ENCODE measurements at regions not wholly inside any gene's neighbourhood (a gene's known extent, or its start where the extent isn't known, plus 50 kb on each side); places are given as distances from the start of the nearest gene placed in this dataset.
"Not testable (repeated sequence)": the region's sequence is repeated elsewhere in the genome, so short reads cannot be mapped to it uniquely, and the experiment has no call there.

- 71% methylated on average over 3 of the region's 3 CpGs for WGBS
- Histone ChIP-seq H3K27ac (ENCODE audit: low read depth) (no peak overlapping the region), H3K36me3 (ENCODE audit: insufficient read depth) (no peaks in the 10 kb centered on the region), H3K4me3 (ENCODE audit: low read depth, low read length) (no peak overlapping the region), H3K4me1 (ENCODE audit: insufficient read depth) (no peaks in the 10 kb centered on the region)
- no peak for DNase-seq (ENCODE audit: extremely low spot score)
Observed at GRCh38 chr2:8342407-8342806, 339.4 kb upstream of the ID2 start.

- Histone ChIP-seq H3K4me1 (ENCODE audit: insufficient read depth) (no peaks in the 10 kb centered on the region), H3K4me3 (ENCODE audit: low read depth, low read length) (no peak overlapping the region), H3K27ac (ENCODE audit: low read depth) (no peak overlapping the region), H3K36me3 (ENCODE audit: insufficient read depth) (no peaks in the 10 kb centered on the region)
- WGBS = 93% methylated on average over 2 of the region's 2 CpGs
- no peak for DNase-seq (ENCODE audit: extremely low spot score)
Observed at GRCh38 chr2:8343031-8343430, 338.8 kb upstream of the ID2 start.

- no peaks in the 10 kb centered on the region for H3K4me1 ChIP-seq (ENCODE audit: insufficient read depth)
- no peak for DNase-seq (ENCODE audit: extremely low spot score)
- H3K4me3 ChIP-seq (ENCODE audit: low read depth, low read length) = no peak overlapping the region
- H3K36me3 ChIP-seq (ENCODE audit: insufficient read depth) = no peaks in the 10 kb centered on the region
- WGBS = 93% methylated on average over 10 of the region's 10 CpGs
- H3K27ac ChIP-seq (ENCODE audit: low read depth) = no peak overlapping the region
Observed at GRCh38 chr2:8344144-8345097, 337.4 kb upstream of the ID2 start.

GRCh38 chr2:8345200-8345599 lies 336.7 kb upstream of the ID2 start:
- DNase-seq (ENCODE audit: extremely low spot score) = no peak

GRCh38 chr2:8346208-8346607 lies 335.6 kb upstream of the ID2 start:
- no peaks in the 10 kb centered on the region for H3K36me3 ChIP-seq (ENCODE audit: insufficient read depth)
- H3K4me1 ChIP-seq (ENCODE audit: insufficient read depth) = no peaks in the 10 kb centered on the region
- DNase-seq (ENCODE audit: extremely low spot score) = no peak
- WGBS = 79% methylated on average over 7 of the region's 7 CpGs
- H3K27ac ChIP-seq (ENCODE audit: low read depth) = no peak overlapping the region
- H3K4me3 ChIP-seq (ENCODE audit: low read depth, low read length) = no peak overlapping the region

More at GRCh38 chr2:8345200-8345599, 336.7 kb upstream of the ID2 start:
- no peaks in the 10 kb centered on the region for H3K4me1 ChIP-seq (ENCODE audit: insufficient read depth)
- no peak overlapping the region for H3K4me3 ChIP-seq (ENCODE audit: low read depth, low read length)
- H3K27ac ChIP-seq (ENCODE audit: low read depth) = no peak overlapping the region
- WGBS = 95% methylated on average over 5 of the region's 5 CpGs
- H3K36me3 ChIP-seq (ENCODE audit: insufficient read depth) = no peaks in the 10 kb centered on the region

GRCh38 chr2:8346706-8347430 lies 335.0 kb upstream of the ID2 start:
- Histone ChIP-seq H3K4me1 (ENCODE audit: insufficient read depth) (no peaks in the 10 kb centered on the region), H3K27ac (ENCODE audit: low read depth) (no peak overlapping the region), H3K36me3 (ENCODE audit: insufficient read depth) (no peaks in the 10 kb centered on the region), H3K4me3 (ENCODE audit: low read depth, low read length) (no peak overlapping the region)
- 94% methylated on average over 5 of the region's 5 CpGs for WGBS
- no peak for DNase-seq (ENCODE audit: extremely low spot score)

GRCh38 chr2:8348911-8349310 lies 332.9 kb upstream of the ID2 start:
- not testable (repeated sequence) for H3K27ac ChIP-seq (ENCODE audit: low read depth); DNase-seq (ENCODE audit: extremely low spot score); H3K4me3 ChIP-seq (ENCODE audit: low read depth, low read length); H3K36me3 ChIP-seq (ENCODE audit: insufficient read depth); H3K4me1 ChIP-seq (ENCODE audit: insufficient read depth)
- WGBS = 88% methylated on average over 4 of the region's 4 CpGs

GRCh38 chr2:8352296-8352695 lies 329.6 kb upstream of the ID2 start:
- Histone ChIP-seq H3K4me3 (ENCODE audit: low read depth, low read length) (no peak overlapping the region), H3K36me3 (ENCODE audit: insufficient read depth) (no peaks in the 10 kb centered on the region), H3K27ac (ENCODE audit: low read depth) (no peak overlapping the region), H3K4me1 (ENCODE audit: insufficient read depth) (no peaks in the 10 kb centered on the region)
- no peak for DNase-seq (ENCODE audit: extremely low spot score)
- WGBS = 89% methylated on average over 4 of the region's 4 CpGs

- H3K4me1 ChIP-seq (ENCODE audit: insufficient read depth) = no peaks in the 10 kb centered on the region
- no peak for DNase-seq (ENCODE audit: extremely low spot score)
- no peaks in the 10 kb centered on the region for H3K36me3 ChIP-seq (ENCODE audit: insufficient read depth)
- 97% methylated on average over 1 of the region's 1 CpG for WGBS
- H3K4me3 ChIP-seq (ENCODE audit: low read depth, low read length) = no peak overlapping the region
- no peak overlapping the region for H3K27ac ChIP-seq (ENCODE audit: low read depth)
Observed at GRCh38 chr2:8352989-8353388, 328.9 kb upstream of the ID2 start.

GRCh38 chr2:8355102-8355859 lies 326.6 kb upstream of the ID2 start:
- H3K36me3 ChIP-seq (ENCODE audit: insufficient read depth) = no peaks in the 10 kb centered on the region
- no peak overlapping the region for H3K27ac ChIP-seq (ENCODE audit: low read depth)
- H3K4me1 ChIP-seq (ENCODE audit: insufficient read depth) = no peaks in the 10 kb centered on the region
- WGBS = 87% methylated on average over 7 of the region's 7 CpGs
- DNase-seq (ENCODE audit: extremely low spot score) = no peak
- no peak overlapping the region for H3K4me3 ChIP-seq (ENCODE audit: low read depth, low read length)

GRCh38 chr2:8357738-8358518 lies 323.9 kb upstream of the ID2 start:
- H3K36me3 ChIP-seq (ENCODE audit: insufficient read depth) = no peaks in the 10 kb centered on the region
- H3K4me1 ChIP-seq (ENCODE audit: insufficient read depth) = no peaks in the 10 kb centered on the region
- H3K4me3 ChIP-seq (ENCODE audit: low read depth, low read length) = no peak overlapping the region
- WGBS = 72% methylated on average over 8 of the region's 8 CpGs
- no peak overlapping the region for H3K27ac ChIP-seq (ENCODE audit: low read depth)
- DNase-seq (ENCODE audit: extremely low spot score) = no peak

GRCh38 chr2:8361930-8362329 lies 319.9 kb upstream of the ID2 start:
- no peak for DNase-seq (ENCODE audit: extremely low spot score)
- H3K4me3 ChIP-seq (ENCODE audit: low read depth, low read length) = no peak overlapping the region
- 94% methylated on average over 8 of the region's 8 CpGs for WGBS
- no peaks in the 10 kb centered on the region for H3K36me3 ChIP-seq (ENCODE audit: insufficient read depth)
- no peak overlapping the region for H3K27ac ChIP-seq (ENCODE audit: low read depth)
- no peaks in the 10 kb centered on the region for H3K4me1 ChIP-seq (ENCODE audit: insufficient read depth)

GRCh38 chr2:8363161-8363560 lies 318.7 kb upstream of the ID2 start:
- Histone ChIP-seq H3K36me3 (ENCODE audit: insufficient read depth) (no peaks in the 10 kb centered on the region), H3K4me1 (ENCODE audit: insufficient read depth) (no peaks in the 10 kb centered on the region), H3K4me3 (ENCODE audit: low read depth, low read length) (no peak overlapping the region), H3K27ac (ENCODE audit: low read depth) (no peak overlapping the region)
- DNase-seq (ENCODE audit: extremely low spot score) = no peak
- 78% methylated on average over 6 of the region's 6 CpGs for WGBS
